ENCODE measurements at regions not wholly inside any gene's neighbourhood (a gene's known extent, or its start where the extent isn't known, plus 50 kb on each side); places are given as distances from the start of the nearest gene placed in this dataset.

- BruUV-seq (replicated peaks): no TSS peak
Measured at GRCh38 chr3:103446953-103447629, 1012.3 kb downstream of the ZPLD1 start.

GRCh38 chr3:103453152-103453551 lies 1018.3 kb downstream of the ZPLD1 start:
- intact Hi-C loops (cut with micrococcal nuclease): no loop called here
- TF ChIP-seq, protein P1, sequence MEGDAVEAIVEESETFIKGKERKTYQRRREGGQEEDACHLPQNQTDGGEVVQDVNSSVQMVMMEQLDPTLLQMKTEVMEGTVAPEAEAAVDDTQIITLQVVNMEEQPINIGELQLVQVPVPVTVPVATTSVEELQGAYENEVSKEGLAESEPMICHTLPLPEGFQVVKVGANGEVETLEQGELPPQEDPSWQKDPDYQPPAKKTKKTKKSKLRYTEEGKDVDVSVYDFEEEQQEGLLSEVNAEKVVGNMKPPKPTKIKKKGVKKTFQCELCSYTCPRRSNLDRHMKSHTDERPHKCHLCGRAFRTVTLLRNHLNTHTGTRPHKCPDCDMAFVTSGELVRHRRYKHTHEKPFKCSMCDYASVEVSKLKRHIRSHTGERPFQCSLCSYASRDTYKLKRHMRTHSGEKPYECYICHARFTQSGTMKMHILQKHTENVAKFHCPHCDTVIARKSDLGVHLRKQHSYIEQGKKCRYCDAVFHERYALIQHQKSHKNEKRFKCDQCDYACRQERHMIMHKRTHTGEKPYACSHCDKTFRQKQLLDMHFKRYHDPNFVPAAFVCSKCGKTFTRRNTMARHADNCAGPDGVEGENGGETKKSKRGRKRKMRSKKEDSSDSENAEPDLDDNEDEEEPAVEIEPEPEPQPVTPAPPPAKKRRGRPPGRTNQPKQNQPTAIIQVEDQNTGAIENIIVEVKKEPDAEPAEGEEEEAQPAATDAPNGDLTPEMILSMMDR (IDR thresholded peaks at IDR 0.05; ENCODE audit: unreplicated experiment): no peak
- Mint-ChIP-seq H3K27ac (ENCODE audit: low read depth, unreplicated experiment) (no peak overlapping the region), H3K9me3 (ENCODE audit: unreplicated experiment) (no peaks in the 10 kb centered on the region), H3K36me3 (ENCODE audit: insufficient read depth, unreplicated experiment) (no peaks in the 10 kb centered on the region), H3K4me3 (ENCODE audit: unreplicated experiment) (no peak overlapping the region), H3K27me3 (ENCODE audit: insufficient read depth, unreplicated experiment) (peaks cover 65% of the 10 kb centered on the region), H3K4me1 (ENCODE audit: insufficient read depth, unreplicated experiment) (no peaks in the 10 kb centered on the region)
- DNase-seq (ENCODE audit: unreplicated experiment): no peak
- CTCF ChIA-PET: no interaction called here
- BruUV-seq (replicated peaks): no TSS peak
- POLR2A ChIA-PET: no interaction called here

More at GRCh38 chr3:103446953-103447629, 1012.3 kb downstream of the ZPLD1 start:
- H3K27ac Mint-ChIP-seq (ENCODE audit: low read depth, unreplicated experiment): no peak overlapping the region
- ChIA-PET CTCF (no interaction called here), POLR2A (no interaction called here)
- intact Hi-C loops (cut with micrococcal nuclease): no loop called here
- DNase-seq (ENCODE audit: unreplicated experiment): no peak
- H3K4me1 Mint-ChIP-seq (ENCODE audit: insufficient read depth, unreplicated experiment): no peaks in the 10 kb centered on the region
- TF ChIP-seq, protein P1 (IDR thresholded peaks at IDR 0.05; ENCODE audit: unreplicated experiment): no peak
- no peaks in the 10 kb centered on the region for H3K36me3 Mint-ChIP-seq (ENCODE audit: insufficient read depth, unreplicated experiment)
- H3K9me3 Mint-ChIP-seq (ENCODE audit: unreplicated experiment): peaks cover 7% of the 10 kb centered on the region
- H3K27me3 Mint-ChIP-seq (ENCODE audit: insufficient read depth, unreplicated experiment): peaks cover 37% of the 10 kb centered on the region
- H3K4me3 Mint-ChIP-seq (ENCODE audit: unreplicated experiment): no peak overlapping the region

GRCh38 chr3:103459815-103460214 lies 1025.0 kb downstream of the ZPLD1 start:
- Mint-ChIP-seq H3K9me3 (ENCODE audit: unreplicated experiment) (no peaks in the 10 kb centered on the region), H3K4me1 (ENCODE audit: insufficient read depth, unreplicated experiment) (no peaks in the 10 kb centered on the region), H3K27me3 (ENCODE audit: insufficient read depth, unreplicated experiment) (peaks cover 84% of the 10 kb centered on the region), H3K27ac (ENCODE audit: low read depth, unreplicated experiment) (no peak overlapping the region), H3K36me3 (ENCODE audit: insufficient read depth, unreplicated experiment) (no peaks in the 10 kb centered on the region), H3K4me3 (ENCODE audit: unreplicated experiment) (no peak overlapping the region)
- TF ChIP-seq, protein P1 (IDR thresholded peaks at IDR 0.05; ENCODE audit: unreplicated experiment): no peak
- POLR2A ChIA-PET: no interaction called here
- no peak for DNase-seq (ENCODE audit: unreplicated experiment)
- intact Hi-C loops (cut with micrococcal nuclease): no loop called here
- no TSS peak for BruUV-seq (replicated peaks)
- CTCF ChIA-PET: interaction anchor here (0.7 to 0.8 kb wide), 2 partner anchors 16 to 273 kb away, joined by 3 read pairs; no protein-coding TSS in a partner anchor

DNA sequence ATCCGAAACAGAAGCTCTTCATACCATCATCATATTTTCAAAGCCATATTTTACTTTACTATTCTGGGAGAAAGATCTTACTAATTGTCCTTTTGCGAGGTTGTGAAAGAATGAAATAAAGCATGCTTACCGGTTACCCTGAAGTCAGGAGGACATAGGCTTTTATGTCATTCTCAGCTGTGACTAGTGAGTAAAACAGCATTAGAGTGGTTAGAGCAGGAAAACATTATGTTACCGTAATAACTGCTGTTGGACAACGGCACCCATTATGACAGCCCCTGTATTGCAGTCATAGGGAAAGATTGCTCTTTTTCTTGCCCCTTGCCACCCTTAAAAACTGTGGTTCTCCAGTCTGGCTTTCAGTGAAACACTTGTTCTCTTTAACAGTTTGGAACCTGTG lies 1035.7 kb downstream of the ZPLD1 start:
- H3K4me1 Mint-ChIP-seq (ENCODE audit: insufficient read depth, unreplicated experiment): no peaks in the 10 kb centered on the region
- TF ChIP-seq, protein P1 (IDR thresholded peaks at IDR 0.05; ENCODE audit: unreplicated experiment): no peak
- no peaks in the 10 kb centered on the region for H3K9me3 Mint-ChIP-seq (ENCODE audit: unreplicated experiment)
- no TSS peak for BruUV-seq (replicated peaks)
- no peak overlapping the region for H3K27ac Mint-ChIP-seq (ENCODE audit: low read depth, unreplicated experiment)
- POLR2A ChIA-PET: no interaction called here
- H3K36me3 Mint-ChIP-seq (ENCODE audit: insufficient read depth, unreplicated experiment): no peaks in the 10 kb centered on the region
- H3K27me3 Mint-ChIP-seq (ENCODE audit: insufficient read depth, unreplicated experiment): peaks cover 61% of the 10 kb centered on the region
- CTCF ChIA-PET: interaction anchor here (0.6 kb wide), 1 partner anchor 845 kb away, joined by 5 read pairs; no protein-coding TSS in a partner anchor
- DNase-seq (ENCODE audit: unreplicated experiment): no peak
- no peak overlapping the region for H3K4me3 Mint-ChIP-seq (ENCODE audit: unreplicated experiment)
- intact Hi-C loops (cut with micrococcal nuclease): no loop called here
